ENCODE measurements at regions not wholly inside any gene's neighbourhood (a gene's known extent, or its start where the extent isn't known, plus 50 kb on each side); places are given as distances from the start of the nearest gene placed in this dataset.
A peak's percentile ranks its signal among the peaks of the same experiment; 100 is the strongest.
"Not testable (repeated sequence)": the region's sequence is repeated elsewhere in the genome, so short reads cannot be mapped to it uniquely, and the experiment has no call there.

DNA sequence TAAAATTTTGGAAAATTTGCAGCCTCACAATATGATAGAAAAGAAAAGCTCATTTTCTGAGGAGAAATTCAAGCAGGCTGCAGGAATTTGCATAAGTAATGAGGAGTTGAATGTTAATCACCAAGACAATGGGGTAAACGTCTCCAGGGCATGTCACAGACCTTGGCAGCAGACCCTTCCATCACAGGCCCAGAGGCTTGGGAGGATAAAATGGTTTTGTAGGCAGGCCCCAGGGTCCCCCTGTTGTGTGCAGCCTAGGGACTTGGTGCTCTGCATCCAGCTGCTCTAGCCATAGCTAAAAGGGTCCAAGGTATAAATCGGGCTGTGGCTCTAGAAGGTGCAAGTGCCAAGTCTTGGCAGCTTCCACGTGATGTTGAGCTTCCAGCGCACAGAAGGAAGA is 112.2 kb upstream of the FMN2 start:
- no peak for DNase-seq (ENCODE audit: low read depth)

DNA sequence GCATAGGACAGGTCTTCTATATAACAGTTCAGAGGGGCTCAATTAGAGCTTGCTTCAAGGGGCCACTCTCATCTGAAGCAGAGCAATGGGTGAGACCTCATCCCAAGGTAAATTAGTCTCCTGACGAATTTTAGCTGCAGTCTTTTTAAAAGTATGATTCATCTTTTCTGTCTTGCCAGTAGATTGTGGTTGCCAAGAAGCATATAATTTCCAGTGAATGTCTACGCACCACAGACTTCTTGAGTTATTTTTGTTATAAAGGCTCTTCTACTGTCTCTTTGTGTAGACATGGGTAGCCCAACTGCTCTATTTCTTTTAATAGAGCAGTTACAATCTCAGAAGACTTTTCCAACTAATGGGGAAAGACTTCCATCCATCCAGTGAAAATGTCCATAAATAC is 108.9 kb upstream of the FMN2 start:
- DNase-seq (ENCODE audit: low read depth) = peak; percentile 1

GRCh38 chr1:239985044-239985443 is 106.6 kb upstream of the FMN2 start:
- no peak for DNase-seq (ENCODE audit: low read depth)

- DNase-seq (ENCODE audit: low read depth) = no peak
These were observed 104.5 kb upstream of the FMN2 start for GRCh38 chr1:239987103-239987745.

- no peak for DNase-seq (ENCODE audit: low read depth)
These were observed 101.7 kb upstream of the FMN2 start for GRCh38 chr1:239989990-239990389.

DNA sequence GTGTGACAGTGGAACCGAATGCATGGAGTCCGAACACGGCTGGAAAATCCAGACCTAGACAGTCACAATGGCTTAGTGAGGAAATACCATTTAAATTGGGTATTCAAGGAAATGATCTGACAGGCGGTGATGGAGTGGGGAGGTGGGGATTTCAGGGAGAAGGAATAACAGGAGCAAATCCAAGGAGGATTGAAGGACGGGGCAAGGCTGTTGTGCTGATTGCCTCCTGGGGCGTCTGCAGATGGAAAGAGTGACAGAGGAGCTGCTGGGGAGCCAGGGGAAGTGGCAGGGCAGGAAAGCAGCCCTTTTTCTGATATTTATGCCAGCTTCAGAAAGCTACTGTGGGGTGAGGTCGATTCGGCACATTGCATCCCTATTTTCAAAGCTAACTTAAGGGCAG is 99.1 kb upstream of the FMN2 start:
- not testable (repeated sequence) for DNase-seq (ENCODE audit: low read depth)

DNA sequence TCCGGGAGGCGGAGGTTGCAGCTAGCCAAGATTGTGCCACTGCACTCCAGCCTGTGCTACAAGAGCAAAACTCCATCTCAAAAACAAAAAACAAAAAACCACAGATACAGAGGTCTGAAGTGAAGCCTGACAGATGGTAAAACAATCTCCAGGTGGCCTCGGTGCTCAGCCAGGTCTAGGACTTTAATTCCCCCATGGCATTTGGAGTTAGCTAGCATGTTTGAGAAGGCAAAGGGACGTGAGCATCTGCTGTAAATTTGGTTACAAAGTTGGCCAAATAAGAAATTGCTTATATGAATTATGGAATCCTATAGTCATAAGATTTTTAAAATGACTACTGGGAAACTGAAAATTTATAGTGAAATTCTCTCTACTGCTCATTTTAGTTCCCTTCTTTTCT is 98.3 kb upstream of the FMN2 start:
- DNase-seq (ENCODE audit: low read depth) = no peak

DNA sequence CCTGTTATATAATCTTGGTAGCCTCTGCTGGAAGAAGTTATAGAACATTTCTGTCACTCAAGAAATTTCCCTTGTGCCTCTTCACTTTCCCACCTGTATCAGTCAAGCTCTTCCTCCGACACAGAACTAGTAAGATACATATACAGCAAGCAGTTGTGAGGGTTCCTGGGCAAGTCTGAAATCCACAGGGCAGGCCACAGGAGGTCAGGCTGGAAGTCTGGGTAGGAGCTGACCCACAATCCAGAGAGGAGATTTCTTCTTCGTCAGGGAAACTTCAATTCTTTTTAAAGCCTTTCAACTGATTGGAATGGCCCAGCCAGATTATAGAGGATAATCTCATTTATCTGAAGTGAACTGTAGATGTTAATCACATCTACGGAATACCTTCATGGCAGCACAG is 96.4 kb upstream of the FMN2 start:
- DNase-seq (ENCODE audit: low read depth) = no peak

GRCh38 chr1:239997160-239997514 is 94.5 kb upstream of the FMN2 start:
- no peak for DNase-seq (ENCODE audit: low read depth)

DNA sequence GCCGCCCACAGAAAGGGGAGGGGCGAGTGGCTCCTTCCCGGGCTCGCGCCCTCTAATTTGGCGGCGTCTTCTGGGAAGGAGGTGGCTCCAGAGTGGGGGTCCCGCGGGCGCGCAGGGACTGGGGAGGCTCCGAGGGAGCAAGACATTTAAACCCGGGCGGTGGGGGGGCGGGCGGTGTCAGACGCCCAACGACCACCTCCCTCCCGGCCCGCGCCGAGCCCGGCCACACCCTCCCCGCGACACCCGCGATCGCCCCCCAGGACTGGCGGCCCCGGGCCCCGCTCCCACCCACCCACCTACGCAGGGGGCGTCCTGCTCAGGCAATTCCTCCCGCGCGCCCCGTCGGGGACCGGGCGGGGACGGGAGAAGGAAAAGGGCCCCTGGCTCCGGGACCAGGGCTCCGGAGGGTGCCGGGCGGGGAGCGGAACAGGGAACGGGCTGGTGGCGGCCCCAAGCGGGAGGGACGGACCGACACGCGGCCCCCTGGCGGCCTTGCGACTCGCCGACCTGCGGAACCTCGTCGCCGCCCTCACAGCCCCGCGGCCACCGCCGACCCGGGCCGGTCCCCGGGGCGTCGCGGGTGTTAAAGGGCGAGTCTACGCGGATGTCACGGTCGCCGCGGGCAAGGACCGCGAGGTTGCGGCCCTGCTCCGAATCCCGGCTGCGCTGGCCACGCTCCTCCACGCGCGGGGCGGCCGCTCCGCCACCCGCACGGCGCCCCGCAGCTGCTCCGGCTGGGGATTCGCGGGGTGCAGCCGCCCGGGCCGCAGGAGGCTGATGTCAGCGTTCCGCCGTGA is 94.0 kb upstream of the FMN2 start:
- no peak for DNase-seq (ENCODE audit: low read depth)

DNA sequence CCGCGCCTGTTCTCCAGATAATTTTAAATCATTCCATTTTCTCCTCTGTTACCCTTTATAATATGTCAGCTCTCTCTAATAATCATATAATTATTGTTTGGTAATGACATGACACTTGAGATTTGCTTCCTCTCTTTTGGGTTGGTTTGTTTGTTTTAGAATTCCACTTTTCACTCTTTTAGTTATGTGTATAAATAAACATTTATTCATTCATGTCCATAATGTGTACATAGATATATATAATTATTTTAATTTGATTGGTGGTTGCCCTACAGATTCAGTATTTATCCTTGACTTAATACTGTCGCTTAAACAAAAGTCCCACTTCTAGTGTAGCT is 93.4 kb upstream of the FMN2 start:
- no peak for DNase-seq (ENCODE audit: low read depth)

- no peak for DNase-seq (ENCODE audit: low read depth)
These were observed 92.5 kb upstream of the FMN2 start for GRCh38 chr1:239999170-239999569.

DNA sequence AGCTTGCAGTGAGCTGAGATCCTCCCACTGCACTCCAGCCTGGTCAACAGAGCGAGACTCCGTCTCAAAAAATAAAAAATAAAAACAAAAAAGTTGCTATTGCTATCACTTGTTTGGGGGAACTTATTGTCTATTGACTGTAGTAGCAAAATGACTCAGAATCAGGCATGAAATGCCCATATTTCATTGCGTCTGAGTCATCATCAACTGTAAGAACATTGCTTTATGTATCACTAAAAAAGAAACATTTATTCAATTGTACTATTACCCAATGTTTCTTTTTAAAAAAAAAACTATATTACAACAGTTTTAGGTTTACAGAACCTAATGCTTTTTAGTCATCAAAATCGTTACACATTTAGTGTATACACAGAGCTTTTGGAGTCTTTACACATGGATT is 91.0 kb upstream of the FMN2 start:
- DNase-seq (ENCODE audit: low read depth) = no peak

- no peak for DNase-seq (ENCODE audit: low read depth)
These were observed 90.4 kb upstream of the FMN2 start for GRCh38 chr1:240001177-240001740.

GRCh38 chr1:240004086-240004749 is 87.5 kb upstream of the FMN2 start:
- no peak for DNase-seq (ENCODE audit: low read depth)

DNA sequence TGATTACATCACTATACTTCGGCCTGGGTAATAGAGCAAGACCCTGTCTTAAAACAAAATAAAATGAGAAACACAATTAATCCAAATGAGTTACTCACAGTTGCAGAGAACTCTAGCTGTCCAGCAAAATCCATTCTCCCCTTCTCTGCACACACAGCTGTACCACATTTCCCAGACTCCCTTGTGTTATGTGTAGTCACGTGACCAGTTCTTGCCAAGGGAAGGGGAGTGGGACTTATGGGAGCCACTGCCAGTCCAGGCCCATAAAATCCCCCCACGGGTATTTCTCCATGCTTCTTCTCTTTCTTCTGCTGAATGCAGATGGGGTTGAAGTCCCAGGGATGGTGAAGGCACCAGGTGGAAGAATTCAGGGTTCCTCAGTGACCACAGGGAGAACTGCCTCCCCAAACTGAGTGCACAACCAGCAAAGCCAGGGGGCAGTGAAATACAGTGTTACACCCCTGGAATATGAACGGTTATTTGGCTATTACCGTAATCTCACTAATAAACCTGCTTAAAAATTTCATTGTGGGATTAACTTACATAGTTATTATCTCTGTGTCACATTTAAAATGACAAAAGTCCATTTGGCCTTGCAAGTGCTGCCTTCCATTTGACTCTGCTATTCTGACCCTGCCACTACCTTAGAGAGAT is 85.6 kb upstream of the FMN2 start:
- no peak for DNase-seq (ENCODE audit: low read depth)

DNA sequence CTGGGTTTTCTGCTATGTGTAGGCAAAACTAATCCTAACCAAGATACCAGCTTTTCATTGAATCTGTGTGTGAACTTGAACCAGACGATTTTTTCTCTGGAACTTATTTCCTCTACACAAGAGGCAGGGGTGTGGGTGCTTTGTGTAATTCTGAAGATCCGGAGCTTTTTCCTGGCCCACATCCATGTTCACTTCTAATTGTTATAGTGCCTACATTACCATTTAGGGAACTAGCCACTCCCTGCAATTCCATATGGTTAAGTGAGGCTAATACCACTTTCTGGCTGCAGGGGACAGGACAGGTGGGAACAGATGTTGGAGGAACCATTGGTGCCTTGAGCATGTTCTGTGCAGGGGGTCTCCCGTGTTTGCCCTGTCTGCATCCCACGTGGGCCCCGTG is 83.4 kb upstream of the FMN2 start:
- DNase-seq (ENCODE audit: low read depth) = no peak

DNA sequence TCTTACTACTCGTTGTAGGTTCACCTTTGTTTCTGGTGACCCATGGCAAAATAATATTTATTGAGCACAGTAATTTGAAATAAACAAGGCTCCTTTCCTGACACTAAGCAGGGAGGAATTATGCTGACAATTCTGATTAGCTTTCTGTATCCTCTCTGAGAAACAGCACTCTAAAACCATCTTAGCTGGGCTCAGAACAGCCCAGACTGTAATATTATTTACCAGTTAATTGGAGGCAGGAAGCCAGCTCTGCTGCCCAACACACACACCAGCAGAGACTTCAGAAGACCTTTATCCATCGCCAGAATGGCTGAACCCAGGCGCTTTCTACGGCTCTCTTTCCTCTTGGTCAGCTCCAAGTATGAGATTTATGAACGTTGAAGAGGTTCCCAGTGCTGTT is 77.6 kb upstream of the FMN2 start:
- DNase-seq (ENCODE audit: low read depth) = no peak

DNA sequence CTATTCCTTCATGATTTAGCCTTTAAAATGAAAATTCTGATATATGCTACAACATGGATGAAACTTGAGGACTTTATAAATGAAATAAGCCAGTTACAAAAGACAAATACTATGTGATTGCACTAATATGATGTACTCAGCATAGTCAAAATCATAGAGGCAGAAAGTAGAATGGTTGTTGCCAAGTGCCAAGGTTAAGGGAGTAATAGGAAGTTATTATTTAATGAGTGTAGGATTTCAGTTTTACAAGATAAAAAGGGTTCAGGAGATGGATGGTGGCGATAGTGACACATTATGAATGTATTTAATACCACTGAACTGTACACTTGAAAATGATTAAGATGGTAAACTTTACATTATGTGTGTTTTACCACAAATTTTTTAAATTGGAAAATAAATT is 73.1 kb upstream of the FMN2 start:
- DNase-seq (ENCODE audit: low read depth) = no peak

GRCh38 chr1:240019524-240019923 is 72.2 kb upstream of the FMN2 start:
- no peak for DNase-seq (ENCODE audit: low read depth)

- no peak for DNase-seq (ENCODE audit: low read depth)
These were observed 70.8 kb upstream of the FMN2 start for GRCh38 chr1:240020871-240021270.

DNA sequence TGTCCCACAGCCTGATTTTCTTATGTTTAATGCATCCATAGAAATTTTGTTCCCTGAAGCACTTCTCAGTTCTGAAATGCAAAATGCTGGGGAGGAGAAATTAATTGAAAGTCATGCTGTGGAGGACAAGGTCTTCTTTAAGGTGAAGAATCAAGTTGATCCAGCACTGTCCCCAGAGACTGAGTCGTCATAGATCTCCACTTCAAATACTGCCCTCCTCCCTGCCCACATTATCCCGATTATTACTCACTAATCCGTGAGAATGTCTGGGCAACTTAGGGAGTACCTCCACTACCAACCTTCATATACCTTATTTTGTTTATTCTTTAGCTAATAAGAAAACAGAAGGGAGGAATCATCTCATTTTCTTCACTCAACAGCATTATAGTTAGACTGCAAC is 70.0 kb upstream of the FMN2 start:
- DNase-seq (ENCODE audit: low read depth) = no peak
